ENCODE measurements at regions not wholly inside any gene's neighbourhood (a gene's known extent, or its start where the extent isn't known, plus 50 kb on each side); places are given as distances from the start of the nearest gene placed in this dataset.

GRCh38 chr12:93121729-93122488, 192.8 kb upstream of the EEA1 start:
- H3K4me3 ChIP-seq (ENCODE audit: low read depth, low read length): no peak overlapping the region
- peak; percentile 98 for DNase-seq (ENCODE audit: low read depth)

GRCh38 chr12:93122569-93123091, 193.5 kb upstream of the EEA1 start:
- no peak overlapping the region for H3K4me3 ChIP-seq (ENCODE audit: low read depth, low read length)
- DNase-seq (ENCODE audit: low read depth): no peak

- H3K4me3 ChIP-seq (ENCODE audit: low read depth, low read length): no peak overlapping the region
- DNase-seq (ENCODE audit: low read depth): peak; percentile 72
Measured at GRCh38 chr12:93125126-93125525, 196.0 kb upstream of the EEA1 start.

DNA sequence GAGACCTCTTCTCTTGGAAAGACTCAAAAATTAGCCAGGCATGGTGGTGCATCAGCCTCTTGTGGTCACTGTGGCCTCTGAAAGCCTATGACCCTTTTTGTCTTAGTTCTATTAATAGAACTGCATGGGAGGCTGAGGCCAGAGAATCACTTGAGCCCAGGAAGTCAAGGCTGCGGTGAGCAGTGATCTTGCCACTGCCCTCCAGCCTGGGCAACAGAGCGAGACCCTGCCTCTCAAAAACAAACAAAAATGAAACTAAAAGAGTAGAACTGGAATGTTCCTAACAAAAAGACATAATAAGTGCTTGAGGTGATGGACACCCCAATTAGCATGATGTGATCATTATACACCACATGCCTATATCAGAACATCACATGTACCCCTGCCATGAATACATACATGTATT, 197.0 kb upstream of the EEA1 start:
- no peak for DNase-seq (ENCODE audit: low read depth)
- H3K4me3 ChIP-seq (ENCODE audit: low read depth, low read length): no peak overlapping the region

- DNase-seq (ENCODE audit: low read depth): no peak
- no peak overlapping the region for H3K4me3 ChIP-seq (ENCODE audit: low read depth, low read length)
Measured at GRCh38 chr12:93127107-93127560, 198.0 kb upstream of the EEA1 start.

DNA sequence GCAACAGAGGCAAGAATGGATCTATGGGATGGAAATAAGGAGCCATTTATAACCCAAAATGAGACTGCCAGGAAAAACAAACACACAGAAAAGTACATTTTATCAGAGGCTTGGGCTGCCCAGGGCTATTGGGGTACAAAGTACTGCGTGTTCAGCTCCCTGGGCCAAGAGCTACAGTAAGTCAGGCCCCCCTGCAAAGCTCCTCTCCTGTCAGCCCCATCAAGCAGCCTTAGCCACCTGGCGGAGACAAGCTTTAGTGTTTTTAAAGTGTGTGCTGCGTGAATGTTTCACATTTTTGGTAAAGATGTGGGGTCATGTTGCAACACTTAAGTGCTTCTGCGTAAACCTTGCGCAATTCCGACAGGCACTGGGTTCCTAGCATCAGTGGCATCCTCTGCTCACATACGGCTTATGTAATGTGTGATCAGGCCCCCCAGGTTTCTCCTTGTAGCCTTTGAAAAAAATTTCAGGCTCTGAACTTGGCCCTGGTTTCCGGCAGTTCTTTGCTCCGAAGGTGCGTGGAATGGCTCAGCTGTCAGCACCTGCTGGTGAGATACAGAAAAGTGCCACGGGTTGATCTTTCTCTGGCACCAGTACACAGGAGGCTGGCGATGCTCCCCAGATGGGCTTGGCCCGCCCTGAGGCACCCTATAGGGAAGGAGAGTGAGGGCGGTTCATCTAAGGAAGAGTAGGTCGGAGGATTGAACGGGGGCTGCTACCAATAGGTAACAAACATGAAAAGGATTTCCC, 198.7 kb upstream of the EEA1 start:
- H3K4me3 ChIP-seq (ENCODE audit: low read depth, low read length): no peak overlapping the region
- peak; percentile 98 for DNase-seq (ENCODE audit: low read depth)

DNA sequence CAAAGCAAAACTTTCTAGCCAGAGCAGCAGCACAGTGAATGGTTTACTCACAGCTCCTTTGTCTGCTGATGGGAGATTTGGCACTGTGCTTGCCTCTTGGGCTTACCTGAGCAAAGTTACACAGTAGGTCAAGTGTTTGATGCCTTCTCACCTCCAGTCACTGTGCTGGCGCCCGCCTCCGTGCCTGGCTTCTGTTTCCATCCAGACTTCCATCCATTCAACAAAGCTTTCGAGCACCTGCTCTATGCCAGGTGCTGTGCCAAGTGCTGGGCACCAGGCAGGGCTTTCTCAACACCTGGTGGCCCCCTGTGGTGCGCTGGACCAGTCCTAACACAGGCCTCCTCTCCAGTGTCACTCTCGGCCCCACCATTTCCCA, 199.2 kb upstream of the EEA1 start:
- no peak overlapping the region for H3K4me3 ChIP-seq (ENCODE audit: low read depth, low read length)

DNA sequence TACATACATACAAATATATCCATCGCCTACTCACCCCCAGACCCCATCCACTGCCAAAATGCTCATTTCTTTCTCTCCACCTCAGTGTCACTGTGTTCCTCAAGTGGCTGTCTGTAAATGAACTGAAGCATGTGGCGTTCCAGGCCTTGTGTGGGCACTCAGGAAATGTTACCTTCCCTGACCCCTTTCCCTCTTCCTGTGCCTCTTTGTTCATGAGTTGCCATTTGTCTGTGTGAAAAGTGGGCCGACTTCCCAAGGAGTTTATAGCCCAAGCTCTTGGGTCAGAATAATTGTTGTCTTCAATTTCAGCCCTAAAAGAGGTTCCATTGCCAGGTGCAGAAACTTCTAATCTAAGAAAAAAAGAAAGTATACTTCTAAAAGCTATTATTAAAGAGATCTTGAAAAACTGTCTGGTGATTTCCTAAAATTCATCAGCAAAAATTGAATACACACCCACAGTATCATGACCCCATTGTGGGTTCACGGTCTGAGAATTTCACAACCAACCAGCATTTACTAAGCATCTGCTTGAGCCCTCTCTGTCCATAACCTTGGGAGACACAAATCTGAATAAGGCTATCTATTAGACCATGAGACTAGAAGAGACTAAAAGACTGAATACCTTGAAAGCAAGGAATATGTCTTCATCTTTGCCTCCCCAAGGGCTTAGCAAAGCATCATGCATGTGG, 201.4 kb upstream of the EEA1 start:
- no peak for DNase-seq (ENCODE audit: low read depth)
- H3K4me3 ChIP-seq (ENCODE audit: low read depth, low read length): no peak overlapping the region

More for the DNA sequence above, 199.2 kb upstream of the EEA1 start:
- DNase-seq (ENCODE audit: low read depth): no peak

GRCh38 chr12:93133361-93133760, 204.3 kb upstream of the EEA1 start:
- no peak for DNase-seq (ENCODE audit: low read depth)
- no peak overlapping the region for H3K4me3 ChIP-seq (ENCODE audit: low read depth, low read length)

DNA sequence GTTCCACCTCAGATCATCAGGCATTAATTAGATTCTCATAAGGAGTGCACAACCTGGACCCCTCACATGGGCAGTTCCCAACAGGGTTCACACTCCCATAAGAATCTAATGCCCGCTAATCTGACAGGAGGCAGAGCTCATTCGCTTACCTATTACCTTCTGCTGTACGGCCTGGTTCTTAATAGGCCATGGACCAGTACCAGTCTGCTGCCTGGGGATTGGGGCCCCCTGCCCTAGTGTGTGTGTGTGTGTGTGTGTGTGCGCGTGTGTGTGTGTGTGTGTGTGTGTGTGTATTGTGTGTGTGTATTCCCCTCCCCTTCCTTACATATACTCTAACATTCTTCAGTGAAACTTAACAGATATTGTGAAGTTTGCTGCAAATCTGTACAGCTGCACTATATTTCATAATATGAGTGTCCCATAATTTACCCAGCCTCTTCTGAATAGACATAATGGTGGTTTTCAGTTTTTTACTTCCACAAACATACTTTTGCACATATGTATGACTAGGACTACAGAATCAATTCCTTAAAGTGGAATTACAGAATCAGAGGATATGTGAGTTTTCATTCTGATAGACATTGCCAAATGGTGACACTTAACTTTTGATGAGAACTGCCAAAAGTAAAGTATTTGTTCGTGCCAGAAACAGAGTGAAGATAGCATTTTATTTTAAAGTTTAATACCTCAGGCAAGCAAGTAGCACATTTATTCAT, 205.2 kb upstream of the EEA1 start:
- H3K4me3 ChIP-seq (ENCODE audit: low read depth, low read length): no peak overlapping the region
- DNase-seq (ENCODE audit: low read depth): no peak

DNA sequence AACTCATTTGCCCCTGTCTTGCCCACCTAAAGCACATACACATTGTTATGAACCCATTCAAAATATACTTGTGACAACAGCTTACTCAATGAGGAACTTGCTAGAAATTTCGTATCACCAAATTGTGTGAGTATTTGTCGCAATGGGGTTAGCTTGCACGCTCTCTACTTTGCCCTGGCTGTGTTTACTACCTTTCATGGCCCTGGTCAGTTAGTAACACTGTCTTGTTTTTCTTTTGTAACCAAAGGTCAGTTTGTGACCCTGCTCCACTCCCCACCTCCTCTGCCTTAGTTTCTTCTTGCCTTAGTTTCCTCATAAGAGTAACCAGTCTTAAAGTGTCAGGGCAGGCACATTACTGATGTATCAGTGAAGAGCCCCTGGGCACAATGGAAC, 205.8 kb upstream of the EEA1 start:
- no peak overlapping the region for H3K4me3 ChIP-seq (ENCODE audit: low read depth, low read length)
- no peak for DNase-seq (ENCODE audit: low read depth)

DNA sequence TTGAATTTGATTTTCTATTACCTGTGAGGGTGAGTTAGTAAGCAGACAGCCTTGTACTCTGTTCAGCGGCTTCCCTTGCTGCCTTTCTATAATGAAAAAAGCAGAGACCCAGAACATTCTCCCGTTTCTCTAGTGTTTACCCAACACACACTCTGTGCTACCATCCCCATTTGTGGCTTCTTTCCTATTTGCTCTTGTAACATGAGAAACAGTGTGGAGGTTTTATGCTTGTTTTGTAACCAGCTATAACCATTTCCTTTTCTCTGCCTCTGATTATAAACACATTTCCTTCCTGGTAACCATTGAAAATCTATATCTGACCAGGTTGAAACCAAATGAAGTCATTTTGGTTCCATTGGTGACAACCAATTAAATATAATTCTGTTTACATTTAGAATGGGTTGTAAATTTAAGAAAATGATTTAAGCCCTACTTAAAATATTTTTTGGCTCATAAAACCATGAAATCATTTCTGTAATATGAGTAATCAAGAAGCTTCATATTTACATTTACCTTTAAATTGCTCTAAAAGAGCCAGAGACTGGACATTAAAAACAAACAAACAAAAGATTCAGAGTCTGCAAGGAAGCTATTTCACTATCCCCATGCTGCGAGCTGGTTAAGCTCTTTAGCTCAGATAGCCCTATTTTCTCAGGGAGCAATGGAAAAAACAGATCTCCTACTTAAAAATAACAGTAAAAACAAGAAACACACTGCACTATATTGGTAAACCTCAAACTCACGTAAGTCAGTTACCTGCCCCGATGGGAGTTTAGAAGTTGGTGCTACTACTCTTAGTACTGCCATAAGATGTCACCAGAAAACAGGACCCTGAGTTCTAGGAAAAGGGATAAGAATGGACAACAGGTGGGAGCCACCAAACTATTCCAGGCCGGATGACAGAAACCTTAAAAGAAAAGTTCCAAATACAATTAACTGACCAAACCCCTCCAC, 206.5 kb upstream of the EEA1 start:
- peak; percentile 64 for DNase-seq (ENCODE audit: low read depth)
- H3K4me3 ChIP-seq (ENCODE audit: low read depth, low read length): no peak overlapping the region

- H3K4me3 ChIP-seq (ENCODE audit: low read depth, low read length): no peak overlapping the region
- no peak for DNase-seq (ENCODE audit: low read depth)
Measured at GRCh38 chr12:93136253-93137055, 207.4 kb upstream of the EEA1 start.

DNA sequence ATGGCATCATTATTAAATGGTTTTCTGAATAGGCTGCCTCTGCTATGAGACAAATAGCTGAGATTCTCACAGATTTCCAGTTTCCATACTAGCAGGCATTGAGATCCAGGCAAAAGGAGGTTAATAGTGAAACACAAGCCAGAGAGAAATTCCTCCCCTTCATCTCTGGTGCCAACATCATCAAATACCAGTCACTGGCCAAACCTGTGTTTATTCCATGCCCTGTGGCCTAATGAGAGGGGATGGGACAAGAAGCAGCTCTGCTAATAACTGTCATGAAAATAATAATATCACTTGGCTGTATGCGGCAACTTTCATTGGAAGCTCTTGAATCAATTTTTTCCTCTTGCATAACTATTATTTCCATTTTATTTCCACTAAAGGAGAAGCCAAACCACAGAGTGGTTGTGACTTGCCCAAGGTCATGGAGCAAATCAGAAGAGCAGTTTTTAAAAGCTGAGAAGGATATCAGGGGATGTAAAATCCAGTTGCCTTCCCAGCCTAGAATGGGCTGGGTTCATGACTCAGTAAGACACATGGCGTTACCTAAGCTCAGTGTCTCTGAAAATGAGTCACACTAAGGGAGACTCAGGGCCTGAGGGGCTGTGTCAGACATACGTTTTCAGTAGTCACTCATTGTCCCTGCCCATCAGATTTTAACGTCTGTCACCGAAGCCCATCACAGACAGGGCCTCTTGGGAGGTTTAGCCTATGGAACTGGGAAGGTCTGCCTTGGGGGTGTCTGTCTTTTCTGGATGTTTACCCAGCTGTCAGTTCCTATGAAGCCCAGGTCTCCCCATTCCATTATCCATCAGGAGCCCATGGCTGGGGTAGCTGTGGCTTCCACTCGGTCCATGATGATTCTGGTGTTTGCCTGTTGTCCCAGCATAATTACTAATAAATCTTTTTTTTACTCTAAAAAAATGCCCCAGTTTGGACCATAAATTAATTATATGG, 208.8 kb upstream of the EEA1 start:
- H3K4me3 ChIP-seq (ENCODE audit: low read depth, low read length): no peak overlapping the region
- DNase-seq (ENCODE audit: low read depth): peak; percentile 71

- H3K4me3 ChIP-seq (ENCODE audit: low read depth, low read length): no peak overlapping the region
- DNase-seq (ENCODE audit: low read depth): no peak
Measured at GRCh38 chr12:93139028-93139665, 210.1 kb upstream of the EEA1 start.

DNA sequence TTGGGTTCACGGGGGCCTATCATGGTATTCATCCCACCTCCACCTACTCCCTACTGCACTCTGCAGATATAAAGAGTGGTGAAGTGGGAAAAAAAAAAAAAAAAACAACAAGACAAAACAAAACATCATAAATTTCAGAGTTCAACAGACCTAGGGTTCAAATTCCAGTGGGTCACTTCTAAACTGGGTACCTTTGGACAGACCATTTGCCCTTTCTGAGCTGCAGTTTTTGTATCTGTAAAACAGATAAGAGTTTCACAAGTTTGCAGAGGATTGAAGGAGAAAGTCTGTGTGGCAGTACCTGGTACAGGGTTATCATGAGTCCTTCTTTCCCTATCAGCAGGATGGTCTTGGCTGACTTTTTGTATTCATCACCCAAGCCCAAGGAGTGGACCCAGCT, 211.2 kb upstream of the EEA1 start:
- DNase-seq (ENCODE audit: low read depth): no peak
- no peak overlapping the region for H3K4me3 ChIP-seq (ENCODE audit: low read depth, low read length)
